T-helper 1 cell treated with Interleukin-12 subunit alpha and Interleukin-12 subunit beta and Interleukin-4 antibody, amounts not matched to agents 30 μg/mL and 1 μg/mL, for 36 hours (primary cell): ENCODE measurements at regions not wholly inside any gene's neighbourhood (a gene's known extent, or its start where the extent isn't known, plus 50 kb on each side); places are given as distances from the start of the nearest gene placed in this dataset.

Experiments
- H3K27ac Mint-ChIP-seq: one replicate; pipeline ENCODE4 v1.8.0; 2021; ENCODE audit warnings: mild to moderate bottlenecking, mixed read lengths
- H3K27me3 Mint-ChIP-seq: one replicate; pipeline ENCODE4 v1.8.0; 2021; ENCODE audit warnings: low read depth, mixed read lengths
- H3K36me3 Mint-ChIP-seq: one replicate; pipeline ENCODE4 v1.8.0; 2021; ENCODE audit warnings: low read depth, mixed read lengths
- H3K4me1 Mint-ChIP-seq: one replicate; pipeline ENCODE4 v1.8.0; 2021; ENCODE audit warnings: low read depth, mixed read lengths
- H3K4me3 Mint-ChIP-seq: one replicate; pipeline ENCODE4 v1.8.0; 2021; ENCODE audit warnings: mild to moderate bottlenecking, moderate library complexity, mixed read lengths
- H3K9me3 Mint-ChIP-seq: one replicate; pipeline ENCODE4 v1.8.0; 2021; ENCODE audit warnings: mixed read lengths

DNA sequence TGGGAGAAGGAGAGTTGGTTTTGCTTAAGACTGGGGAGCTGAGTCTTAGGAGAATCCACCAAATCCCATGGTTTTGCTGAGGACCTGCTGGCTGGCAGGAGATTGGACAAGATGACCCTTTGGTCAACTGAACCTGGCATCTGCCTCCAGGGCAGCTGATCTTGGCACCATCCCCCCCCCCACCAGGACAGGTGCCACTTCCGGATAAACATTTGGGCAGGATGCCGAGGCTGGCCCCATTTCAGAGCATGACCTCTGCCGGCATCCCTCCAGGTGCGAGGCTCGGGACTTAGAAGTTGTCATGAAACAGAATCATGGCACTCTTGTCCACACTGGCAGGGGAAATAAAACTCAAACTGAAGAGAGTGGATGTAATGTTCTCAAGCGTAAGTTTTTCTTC is 165.6 kb downstream of the MACROH2A1 start:
- no peak overlapping the region for H3K27ac Mint-ChIP-seq

DNA sequence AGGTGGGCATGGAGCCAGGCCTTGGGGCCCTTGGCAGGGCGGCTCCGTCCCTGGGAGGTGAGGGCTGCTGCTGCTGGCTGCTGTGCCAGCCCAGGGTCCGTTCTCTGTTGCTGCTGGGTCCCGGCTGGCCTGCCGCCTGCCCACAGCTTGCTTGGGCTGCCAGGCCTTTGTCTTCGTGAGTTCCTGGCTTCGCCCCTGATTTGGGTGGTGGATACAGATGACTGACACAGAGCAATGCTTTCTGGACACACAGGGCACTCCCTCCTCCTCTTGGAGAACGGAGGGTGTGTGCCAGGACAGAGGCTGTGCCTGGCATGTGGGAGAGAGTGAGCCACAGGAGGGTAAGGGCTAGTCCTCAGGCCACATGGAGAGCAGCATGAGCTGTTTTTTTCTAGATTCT is 166.1 kb downstream of the MACROH2A1 start:
- Mint-ChIP-seq H3K4me1 (peaks cover 2% of the 10 kb centered on the region), H3K4me3 (no peak overlapping the region), H3K36me3 (no peaks in the 10 kb centered on the region), H3K27me3 (no peaks in the 10 kb centered on the region), H3K9me3 (no peaks in the 10 kb centered on the region), H3K27ac (no peak overlapping the region)

More for the DNA sequence above, 165.6 kb downstream of the MACROH2A1 start:
- peaks cover 2% of the 10 kb centered on the region for H3K4me1 Mint-ChIP-seq
- H3K27me3 Mint-ChIP-seq: no peaks in the 10 kb centered on the region
- H3K36me3 Mint-ChIP-seq: no peaks in the 10 kb centered on the region
- no peak overlapping the region for H3K4me3 Mint-ChIP-seq
- no peaks in the 10 kb centered on the region for H3K9me3 Mint-ChIP-seq

DNA sequence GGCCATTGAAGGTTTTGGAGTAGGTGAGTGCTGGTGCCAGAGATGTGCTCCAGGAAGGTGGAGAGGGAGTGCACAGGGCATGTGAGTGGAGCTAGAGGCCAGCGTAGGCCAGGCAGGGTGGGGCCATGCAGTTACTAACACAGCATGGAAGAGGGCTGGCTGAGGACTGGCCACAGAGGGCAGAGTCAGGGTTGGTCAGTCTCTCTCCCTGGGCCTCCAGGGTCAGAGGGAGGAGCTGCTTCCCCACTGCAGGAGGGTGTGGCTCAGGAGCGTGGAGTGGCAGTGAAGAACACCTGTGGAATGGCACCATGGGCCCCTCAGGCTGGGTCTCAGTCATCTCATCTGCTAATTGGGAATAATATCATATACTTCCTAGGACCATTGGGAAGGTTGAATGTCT is 167.7 kb downstream of the MACROH2A1 start:
- Mint-ChIP-seq H3K27me3 (peaks cover 1% of the 10 kb centered on the region), H3K36me3 (no peaks in the 10 kb centered on the region), H3K4me1 (peaks cover 2% of the 10 kb centered on the region), H3K4me3 (no peak overlapping the region), H3K27ac (no peak overlapping the region), H3K9me3 (no peaks in the 10 kb centered on the region)

DNA sequence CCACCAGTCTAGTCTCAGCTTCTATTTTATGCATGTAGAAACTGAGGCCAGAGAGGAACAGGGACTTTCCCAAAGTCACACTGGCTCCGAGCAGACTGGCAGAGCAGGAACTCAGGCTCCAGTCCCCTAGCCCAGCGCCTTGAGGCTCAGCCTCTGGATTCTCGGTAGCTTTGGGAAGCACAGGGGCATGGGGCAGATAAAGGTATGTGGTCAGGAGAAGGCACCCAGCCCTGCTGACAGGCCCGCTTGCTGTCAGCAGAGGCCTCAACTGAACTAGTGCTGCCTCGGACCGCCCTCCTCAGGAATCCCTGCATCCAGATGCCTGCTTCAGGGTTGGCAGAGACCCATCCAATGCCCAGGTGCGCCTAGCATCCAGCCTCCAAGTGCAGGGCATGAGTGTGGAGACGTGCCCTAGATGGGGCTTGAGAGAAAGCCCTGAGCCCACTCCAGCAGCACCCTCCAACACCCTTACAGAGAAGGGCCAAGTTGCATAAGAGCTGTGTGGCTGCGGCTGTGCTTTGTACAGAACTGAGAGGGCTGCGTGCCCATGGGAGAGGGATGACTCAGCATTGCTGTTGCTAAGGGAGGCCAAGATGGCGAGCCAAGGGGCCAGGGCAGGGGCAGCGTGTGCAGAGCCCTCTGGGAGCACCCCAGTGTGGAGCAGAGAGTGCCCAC is 168.6 kb downstream of the MACROH2A1 start:
- H3K4me3 Mint-ChIP-seq: no peak overlapping the region
- peaks cover 2% of the 10 kb centered on the region for H3K4me1 Mint-ChIP-seq
- H3K36me3 Mint-ChIP-seq: no peaks in the 10 kb centered on the region
- no peak overlapping the region for H3K27ac Mint-ChIP-seq
- no peaks in the 10 kb centered on the region for H3K9me3 Mint-ChIP-seq
- peaks cover 7% of the 10 kb centered on the region for H3K27me3 Mint-ChIP-seq

DNA sequence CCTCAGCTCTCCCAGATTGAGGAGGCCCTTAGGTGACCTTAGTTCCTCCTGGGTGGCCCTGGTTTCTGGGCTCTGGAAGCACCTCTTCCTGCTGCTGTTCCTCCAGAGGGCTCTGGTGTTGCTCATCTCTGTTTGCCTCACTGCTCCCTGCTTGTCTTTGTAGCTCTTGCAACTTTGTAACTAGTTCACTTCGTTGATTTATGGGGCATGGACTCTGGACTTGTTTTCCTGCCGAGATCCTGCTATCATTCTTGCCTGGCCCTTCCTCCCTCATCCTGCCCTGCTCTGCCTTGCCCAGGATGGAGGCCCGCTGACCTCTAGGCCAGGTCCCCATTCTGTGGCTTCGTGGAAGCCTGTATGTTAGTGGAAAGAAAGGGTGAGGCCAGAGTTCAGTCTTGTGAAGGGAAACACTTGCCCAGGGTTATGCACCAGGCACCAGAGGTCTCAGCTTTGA is 169.3 kb downstream of the MACROH2A1 start:
- H3K4me3 Mint-ChIP-seq: no peak overlapping the region
- peaks cover 14% of the 10 kb centered on the region for H3K27me3 Mint-ChIP-seq
- peaks cover 2% of the 10 kb centered on the region for H3K4me1 Mint-ChIP-seq
- H3K36me3 Mint-ChIP-seq: no peaks in the 10 kb centered on the region
- no peaks in the 10 kb centered on the region for H3K9me3 Mint-ChIP-seq
- no peak overlapping the region for H3K27ac Mint-ChIP-seq

DNA sequence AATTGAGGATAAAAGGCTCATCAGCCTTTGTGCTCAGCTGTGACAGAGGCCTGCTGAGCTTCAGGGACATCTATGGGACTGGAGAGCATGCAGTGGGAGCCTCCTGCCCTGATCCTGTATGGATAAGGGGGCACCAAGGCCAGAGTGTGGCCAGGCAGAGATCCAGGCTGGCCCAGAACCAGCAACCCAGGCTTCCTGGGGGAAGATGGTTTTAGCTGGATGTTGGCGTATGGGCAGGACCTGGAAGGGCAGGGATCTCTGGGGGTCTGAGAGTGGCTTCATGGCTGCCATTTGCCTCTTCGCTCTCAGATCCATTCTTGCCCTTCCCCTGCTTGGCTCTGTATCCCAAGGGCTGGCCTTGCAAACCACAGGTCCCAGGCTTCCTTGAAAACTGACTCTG is 169.9 kb downstream of the MACROH2A1 start:
- Mint-ChIP-seq H3K4me1 (peaks cover 2% of the 10 kb centered on the region), H3K4me3 (no peak overlapping the region), H3K27me3 (peaks cover 20% of the 10 kb centered on the region), H3K27ac (no peak overlapping the region), H3K9me3 (no peaks in the 10 kb centered on the region), H3K36me3 (no peaks in the 10 kb centered on the region)

DNA sequence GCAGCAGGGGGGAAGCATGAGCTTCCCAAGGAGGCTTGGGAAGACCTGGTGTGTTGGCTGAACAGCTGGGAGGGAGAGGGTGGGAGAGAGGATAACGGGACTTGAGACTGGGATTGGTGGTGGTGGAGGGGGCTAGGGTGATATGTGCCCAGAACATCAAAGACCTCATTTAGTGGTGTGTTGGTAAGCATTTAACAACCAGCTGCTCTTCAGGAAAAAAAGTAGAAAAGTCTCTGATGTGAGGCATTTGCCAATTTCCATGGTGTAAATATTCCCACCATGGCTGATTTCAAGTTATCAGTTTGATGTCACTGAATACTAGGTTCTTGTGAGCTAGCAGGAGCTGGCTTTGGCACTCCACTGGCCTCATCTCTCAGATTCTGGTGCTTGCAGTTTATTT is 170.8 kb downstream of the MACROH2A1 start:
- peaks cover 27% of the 10 kb centered on the region for H3K27me3 Mint-ChIP-seq
- no peak overlapping the region for H3K27ac Mint-ChIP-seq
- H3K4me3 Mint-ChIP-seq: no peak overlapping the region
- H3K4me1 Mint-ChIP-seq: peaks cover 2% of the 10 kb centered on the region
- no peaks in the 10 kb centered on the region for H3K9me3 Mint-ChIP-seq
- no peaks in the 10 kb centered on the region for H3K36me3 Mint-ChIP-seq

DNA sequence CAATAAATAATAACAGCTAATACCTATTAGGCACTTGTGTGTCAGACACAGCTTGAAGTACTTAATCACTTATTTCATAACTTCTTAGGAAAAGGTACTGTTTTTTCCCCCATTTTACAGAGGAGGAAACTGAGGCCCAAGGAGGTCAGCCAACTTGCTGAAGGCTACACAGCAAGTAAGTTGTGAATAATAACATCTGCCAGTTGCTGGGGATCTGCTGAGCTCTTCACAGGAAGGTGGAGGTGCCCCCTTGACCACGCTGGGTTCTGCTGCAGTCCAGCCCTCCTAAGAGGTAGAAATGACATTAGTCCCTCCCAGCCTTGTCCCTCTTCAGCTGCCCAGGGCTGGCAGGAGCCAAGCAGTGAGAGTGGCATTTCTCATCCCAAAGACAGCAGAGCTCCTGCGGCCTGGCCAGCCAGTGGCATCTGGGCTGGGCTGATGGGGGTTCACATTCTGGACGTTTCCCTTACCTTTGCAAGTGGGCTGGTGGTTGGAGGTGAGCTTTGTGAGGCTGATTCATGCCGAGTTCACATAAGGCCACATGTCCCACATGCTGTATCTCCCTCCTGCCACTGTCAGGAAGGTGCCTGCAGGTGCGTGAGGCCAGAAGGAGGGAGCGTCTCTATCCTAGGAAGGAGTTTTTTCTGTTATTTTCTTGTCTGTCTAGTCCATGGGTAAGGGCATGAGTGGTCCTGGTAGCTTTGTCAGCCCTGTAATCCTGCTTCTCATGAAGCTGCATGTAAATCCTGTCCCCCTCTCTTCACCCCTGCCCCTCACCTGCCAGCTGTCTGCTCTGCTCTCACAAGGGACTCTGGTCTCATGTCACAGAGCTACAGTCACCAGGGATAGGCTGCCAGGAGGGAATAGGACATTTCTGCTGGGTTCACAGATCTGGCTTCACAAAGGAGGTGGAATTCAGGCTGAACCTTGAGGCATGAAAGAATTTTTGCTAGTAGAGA is 171.7 kb downstream of the MACROH2A1 start:
- Mint-ChIP-seq H3K4me3 (no peak overlapping the region), H3K36me3 (no peaks in the 10 kb centered on the region), H3K4me1 (peaks cover 2% of the 10 kb centered on the region), H3K27ac (no peak overlapping the region), H3K9me3 (no peaks in the 10 kb centered on the region), H3K27me3 (peaks cover 27% of the 10 kb centered on the region)

DNA sequence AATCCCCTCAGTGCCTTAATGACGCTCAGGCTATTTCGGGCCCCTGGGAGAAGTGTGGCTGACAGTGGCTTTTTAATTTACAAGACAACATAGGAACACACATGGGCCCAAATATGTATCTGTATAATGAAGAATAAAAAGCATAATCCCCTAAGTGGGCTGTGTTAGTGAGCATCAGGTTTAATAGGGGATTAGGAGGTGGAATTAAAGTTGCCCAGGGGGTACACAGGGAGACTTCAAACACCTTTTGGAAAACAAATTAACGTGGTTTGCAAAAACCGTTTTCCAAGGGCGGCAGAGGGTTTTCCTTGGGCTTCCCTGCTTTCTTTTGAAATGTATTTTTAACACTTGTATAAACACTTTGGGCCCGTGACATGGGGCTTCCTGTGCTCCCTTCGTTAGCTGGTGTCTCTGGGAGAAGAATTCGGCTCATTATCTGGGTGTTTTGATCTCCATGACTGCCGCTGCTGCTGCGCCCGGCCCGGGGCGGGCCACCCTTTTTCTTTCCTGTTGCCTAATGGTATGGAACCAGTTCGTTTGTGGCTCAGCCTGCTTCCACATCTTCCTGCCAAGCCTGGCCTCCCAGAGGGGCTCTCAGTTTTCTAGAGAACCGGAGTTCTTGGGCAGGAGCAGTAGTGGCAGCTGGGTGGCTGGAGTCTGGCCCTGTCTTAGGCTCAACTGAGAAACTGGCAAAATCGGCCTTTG is 173.0 kb downstream of the MACROH2A1 start:
- Mint-ChIP-seq H3K36me3 (no peaks in the 10 kb centered on the region), H3K27ac (no peak overlapping the region), H3K9me3 (no peaks in the 10 kb centered on the region), H3K27me3 (peaks cover 27% of the 10 kb centered on the region), H3K4me1 (peaks cover 2% of the 10 kb centered on the region), H3K4me3 (no peak overlapping the region)

DNA sequence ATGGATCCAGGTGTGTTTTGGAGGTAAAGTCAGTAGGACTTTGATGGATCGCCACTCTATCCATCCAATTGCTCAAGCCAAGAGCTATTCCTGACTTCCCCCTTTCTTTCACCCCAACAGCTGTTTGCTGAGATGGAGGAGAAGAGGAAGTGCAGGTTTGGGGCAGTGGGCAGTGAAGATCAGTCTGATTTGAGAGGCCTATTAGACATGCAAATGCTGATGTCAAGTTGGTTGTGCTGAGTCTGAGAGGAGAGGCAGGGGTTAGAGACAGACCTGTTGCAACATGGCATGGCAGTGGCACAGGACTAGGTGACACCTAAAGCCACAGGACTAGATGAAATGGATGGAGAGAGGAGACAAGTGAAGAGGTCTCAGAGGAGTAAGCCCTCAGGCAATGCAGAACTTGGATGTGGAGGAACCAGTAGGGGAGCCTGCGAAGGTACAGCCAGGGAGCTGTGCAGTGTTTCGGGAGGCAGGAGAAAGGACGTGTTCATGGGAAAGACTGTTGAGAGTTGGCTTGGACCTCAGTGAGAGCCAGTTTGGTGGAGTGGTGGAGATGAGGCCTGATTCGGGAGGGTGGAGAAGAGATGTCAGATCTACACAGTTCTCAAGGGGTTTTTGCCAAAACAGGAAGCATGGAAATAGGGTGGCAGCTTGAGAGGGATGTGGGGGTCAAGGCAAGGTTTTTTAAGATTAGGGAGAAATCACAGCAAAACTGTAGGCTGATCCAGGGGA is 175.0 kb downstream of the MACROH2A1 start:
- no peaks in the 10 kb centered on the region for H3K4me1 Mint-ChIP-seq
- peaks cover 27% of the 10 kb centered on the region for H3K27me3 Mint-ChIP-seq
- no peak overlapping the region for H3K27ac Mint-ChIP-seq
- no peaks in the 10 kb centered on the region for H3K9me3 Mint-ChIP-seq
- H3K36me3 Mint-ChIP-seq: no peaks in the 10 kb centered on the region
- H3K4me3 Mint-ChIP-seq: no peak overlapping the region

DNA sequence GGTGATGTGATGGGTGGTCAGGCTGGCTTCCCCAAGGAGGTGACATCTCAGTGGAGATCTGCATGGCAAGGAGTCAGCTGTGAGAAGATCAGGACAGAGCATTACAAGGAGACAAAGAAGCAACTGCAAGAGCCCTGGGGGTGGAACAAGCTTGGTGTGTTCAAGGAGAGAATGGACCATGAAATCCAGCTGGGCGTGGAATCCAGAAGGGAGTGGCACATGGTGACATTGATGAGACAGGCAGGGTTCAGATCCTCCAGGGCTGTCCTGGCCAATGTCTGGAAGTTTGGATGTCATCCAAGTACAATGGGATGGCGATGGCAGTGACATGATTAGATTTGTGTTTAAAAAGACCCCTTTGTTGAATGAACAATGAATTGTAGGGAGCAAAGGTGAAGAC is 175.6 kb downstream of the MACROH2A1 start:
- Mint-ChIP-seq H3K4me1 (no peaks in the 10 kb centered on the region), H3K9me3 (no peaks in the 10 kb centered on the region), H3K36me3 (no peaks in the 10 kb centered on the region), H3K27ac (no peak overlapping the region), H3K4me3 (no peak overlapping the region), H3K27me3 (peaks cover 27% of the 10 kb centered on the region)

DNA sequence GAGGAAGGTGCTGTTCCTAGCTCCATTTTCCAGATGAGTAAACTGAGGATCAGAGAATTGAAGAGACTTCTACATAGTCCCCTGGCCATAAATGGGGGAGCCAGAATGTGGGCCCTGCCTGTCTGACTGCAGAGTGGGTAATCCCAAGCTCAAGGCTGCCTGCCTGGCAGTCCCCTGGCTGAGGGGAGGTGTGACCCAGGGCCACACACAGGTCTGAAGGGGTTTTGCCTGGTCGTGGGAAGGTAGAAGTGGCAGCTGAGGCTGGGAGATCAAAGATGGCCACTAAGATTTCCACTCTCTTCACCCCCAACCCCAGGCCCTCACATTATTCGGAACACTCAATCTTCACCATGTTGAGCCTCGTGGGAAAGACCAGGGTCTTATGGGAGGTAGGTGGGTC is 176.3 kb downstream of the MACROH2A1 start:
- H3K4me3 Mint-ChIP-seq: no peak overlapping the region
- no peaks in the 10 kb centered on the region for H3K9me3 Mint-ChIP-seq
- H3K27ac Mint-ChIP-seq: no peak overlapping the region
- H3K36me3 Mint-ChIP-seq: no peaks in the 10 kb centered on the region
- H3K27me3 Mint-ChIP-seq: peaks cover 27% of the 10 kb centered on the region
- H3K4me1 Mint-ChIP-seq: no peaks in the 10 kb centered on the region

DNA sequence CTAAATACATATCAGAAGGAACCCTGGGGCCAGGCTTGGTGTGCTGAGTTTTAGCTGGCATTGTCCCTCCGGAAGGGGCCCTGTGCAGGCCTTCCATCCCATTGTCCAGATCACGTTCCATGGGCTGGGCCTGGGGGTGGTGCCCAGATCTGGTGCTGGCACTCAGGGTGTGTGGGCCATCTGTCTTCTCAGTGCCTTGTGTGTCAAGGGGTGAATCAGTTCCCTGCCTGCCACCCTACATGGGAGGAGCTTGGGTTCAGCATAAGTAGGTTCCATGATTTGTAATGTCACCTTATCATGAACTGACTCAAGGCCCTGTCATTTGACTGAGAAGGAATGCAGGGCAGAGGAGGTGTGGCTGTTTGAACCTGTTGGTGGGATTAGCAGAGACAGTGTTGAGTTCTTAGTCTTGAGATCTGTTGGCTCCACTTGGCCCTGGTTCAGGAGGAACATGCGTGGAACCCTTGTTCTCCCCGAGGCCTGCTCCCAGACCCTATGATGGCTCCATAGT is 176.8 kb downstream of the MACROH2A1 start:
- Mint-ChIP-seq H3K9me3 (no peaks in the 10 kb centered on the region), H3K4me1 (no peaks in the 10 kb centered on the region), H3K27me3 (peaks cover 27% of the 10 kb centered on the region), H3K36me3 (no peaks in the 10 kb centered on the region), H3K4me3 (no peak overlapping the region), H3K27ac (no peak overlapping the region)

DNA sequence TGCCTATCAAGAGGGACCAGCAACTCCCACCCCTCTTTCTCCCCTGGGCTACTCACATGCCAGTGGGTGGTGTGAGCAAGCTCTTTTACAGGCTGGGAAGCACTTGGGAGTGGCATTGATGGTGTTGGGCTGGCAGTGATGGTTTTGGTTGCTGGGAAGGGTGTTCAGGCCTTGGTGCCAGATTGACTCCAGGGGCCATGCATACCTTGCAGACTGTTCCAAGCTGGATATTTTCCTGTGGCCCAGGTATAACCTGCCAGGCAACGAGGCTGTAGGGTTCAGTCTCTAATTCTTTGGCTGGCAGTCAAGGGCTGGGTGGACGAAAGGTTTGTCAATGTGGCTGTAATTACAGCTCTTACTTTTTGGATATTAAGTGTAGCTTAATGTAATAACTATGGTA is 177.3 kb downstream of the MACROH2A1 start:
- Mint-ChIP-seq H3K4me1 (no peaks in the 10 kb centered on the region), H3K4me3 (no peak overlapping the region), H3K9me3 (no peaks in the 10 kb centered on the region), H3K27ac (no peak overlapping the region), H3K27me3 (peaks cover 27% of the 10 kb centered on the region), H3K36me3 (no peaks in the 10 kb centered on the region)
